HG02981 (cell line): ENCODE measurements at regions not wholly inside any gene's neighbourhood (a gene's known extent, or its start where the extent isn't known, plus 50 kb on each side); places are given as distances from the start of the nearest gene placed in this dataset.
"Not testable (repeated sequence)": the region's sequence is repeated elsewhere in the genome, so short reads cannot be mapped to it uniquely, and the experiment has no call there.

Experiments
- ATAC-seq: cut with Tn5 transposase; IDR thresholded peaks from one replicate; pipeline ENCODE4 v1.9.1; 2021; ENCODE audit warnings: mild to moderate bottlenecking, moderate library complexity; ENCODE audit not compliant: unreplicated experiment

DNA sequence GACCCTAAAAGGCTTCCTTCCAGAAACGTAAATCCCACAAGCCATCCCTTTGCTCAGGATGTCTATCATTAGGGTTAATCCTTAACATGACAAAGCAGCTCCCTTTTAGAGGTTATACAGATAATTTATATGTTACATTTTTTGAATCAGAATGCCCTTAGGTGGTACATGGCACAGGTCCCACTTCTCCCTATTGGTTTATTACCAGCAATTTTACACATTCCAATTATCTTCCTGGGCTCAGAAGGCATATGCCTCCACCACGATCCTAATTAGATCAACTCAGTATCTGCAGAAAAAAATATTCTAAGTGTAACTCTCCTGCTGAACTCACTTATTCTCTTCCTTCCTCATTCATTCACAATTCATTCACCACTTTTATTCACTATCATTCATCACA, 507.0 kb upstream of the MAP2 start:
- no peak for ATAC-seq

DNA sequence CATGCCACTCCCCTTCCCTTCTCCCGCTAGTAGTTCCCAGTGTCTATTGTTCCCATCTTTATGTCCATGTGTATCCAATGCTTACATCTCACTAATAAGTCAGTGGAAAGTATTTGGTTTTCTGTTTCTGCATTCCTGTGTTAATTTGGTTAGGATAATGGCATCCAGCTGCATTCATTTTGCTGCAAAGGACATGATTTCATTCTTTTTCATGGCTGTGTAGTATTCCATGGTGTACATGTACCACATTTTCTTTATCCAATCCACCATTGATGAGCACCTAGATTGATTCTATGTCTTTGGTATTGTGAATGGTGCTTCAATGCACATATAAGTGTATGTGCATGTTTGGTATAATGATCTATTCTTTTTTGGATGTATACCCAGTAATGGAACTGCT, 502.5 kb upstream of the MAP2 start:
- not testable (repeated sequence) for ATAC-seq

DNA sequence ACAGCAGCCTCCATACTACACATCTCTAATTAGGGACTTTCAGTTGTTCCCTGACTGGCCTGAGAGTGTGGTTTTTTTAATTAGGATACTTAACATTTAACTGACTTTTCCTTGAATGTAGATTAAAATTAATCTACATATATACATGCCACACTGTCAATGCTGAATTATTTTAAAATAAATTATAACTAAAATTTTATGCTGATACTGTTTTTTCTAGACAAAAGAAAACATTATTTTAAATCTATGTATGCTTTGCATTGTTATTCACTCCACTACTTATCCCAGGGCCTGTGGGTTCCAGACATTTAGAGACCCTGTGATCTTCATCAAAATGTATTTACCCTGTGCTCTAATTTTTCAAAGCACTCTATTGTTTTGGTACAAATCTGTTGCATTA, 496.0 kb upstream of the MAP2 start:
- no peak for ATAC-seq

DNA sequence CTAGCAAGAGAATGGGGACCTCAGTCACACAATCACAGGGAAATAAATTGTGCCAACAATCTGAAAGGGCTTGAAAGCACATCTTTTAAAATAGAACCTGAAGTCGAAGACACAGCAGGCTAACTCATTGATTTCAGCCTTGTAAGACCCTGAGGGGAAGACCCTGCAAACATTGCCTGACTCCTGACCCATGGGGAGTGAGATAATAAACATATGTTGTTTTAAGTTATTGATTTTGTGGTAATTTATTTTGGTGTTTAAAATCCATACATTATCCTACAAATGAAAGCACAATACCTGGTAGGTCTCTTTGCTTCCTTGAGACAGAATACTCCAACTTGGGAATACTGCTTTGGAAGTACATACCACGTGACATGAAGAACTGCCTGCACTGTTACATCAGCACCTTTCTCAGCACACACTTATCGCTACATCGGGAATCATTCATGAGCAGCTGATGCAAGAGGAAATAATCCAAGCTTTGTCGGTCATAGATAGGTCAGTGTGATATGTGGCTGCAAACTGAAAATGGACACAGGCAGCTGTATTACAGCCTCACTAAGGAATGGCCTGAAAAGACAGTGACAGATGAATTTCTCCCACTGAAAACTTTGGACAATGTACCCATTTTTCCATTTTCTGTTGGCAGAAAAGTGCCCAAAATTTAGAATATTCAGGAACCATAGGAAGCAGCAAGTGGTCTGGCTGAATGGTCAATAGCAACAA, 494.5 kb upstream of the MAP2 start:
- no peak for ATAC-seq

DNA sequence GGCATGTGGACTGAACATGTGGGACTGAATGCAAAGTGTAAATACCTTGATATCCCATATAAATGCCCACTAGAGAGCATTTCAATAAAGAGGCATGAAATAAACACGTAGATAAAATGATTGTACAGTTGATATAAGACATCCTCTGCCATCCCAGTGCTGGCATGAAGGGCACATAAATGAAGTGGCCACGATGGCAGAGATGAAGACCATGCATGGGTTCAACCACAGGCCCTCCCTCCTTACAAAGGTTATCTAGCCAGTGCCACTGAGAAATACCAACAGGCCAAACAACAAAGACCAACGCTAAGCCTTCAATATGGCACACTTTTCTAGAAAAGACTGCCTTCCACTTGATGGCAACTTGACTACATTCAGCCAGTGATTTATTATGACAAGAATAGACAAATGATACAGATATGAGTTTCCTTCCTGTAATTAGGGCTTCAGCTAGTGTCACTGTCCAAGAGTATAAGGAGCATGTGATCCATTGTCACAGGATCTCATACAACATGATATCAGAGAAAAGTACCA, 493.9 kb upstream of the MAP2 start:
- ATAC-seq = no peak

DNA sequence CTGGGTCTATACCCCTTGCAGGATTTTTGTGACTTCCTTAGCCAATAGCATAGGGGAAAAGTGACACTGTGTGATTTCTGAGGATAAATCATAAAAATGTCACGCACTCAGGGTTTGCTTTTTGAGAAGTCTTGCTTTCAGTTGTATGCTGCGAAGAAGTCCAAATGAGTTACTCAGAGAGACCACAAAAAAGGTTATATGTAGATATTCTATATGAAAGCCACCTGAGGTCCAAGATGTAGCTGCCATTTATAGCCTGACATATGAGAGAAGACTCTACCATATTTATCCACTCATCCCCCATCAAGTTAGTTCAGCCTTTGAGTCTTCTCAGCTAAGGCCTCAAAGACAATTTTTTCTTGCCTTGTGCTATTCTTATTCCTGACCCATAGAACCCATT, 488.3 kb upstream of the MAP2 start:
- no peak for ATAC-seq

DNA sequence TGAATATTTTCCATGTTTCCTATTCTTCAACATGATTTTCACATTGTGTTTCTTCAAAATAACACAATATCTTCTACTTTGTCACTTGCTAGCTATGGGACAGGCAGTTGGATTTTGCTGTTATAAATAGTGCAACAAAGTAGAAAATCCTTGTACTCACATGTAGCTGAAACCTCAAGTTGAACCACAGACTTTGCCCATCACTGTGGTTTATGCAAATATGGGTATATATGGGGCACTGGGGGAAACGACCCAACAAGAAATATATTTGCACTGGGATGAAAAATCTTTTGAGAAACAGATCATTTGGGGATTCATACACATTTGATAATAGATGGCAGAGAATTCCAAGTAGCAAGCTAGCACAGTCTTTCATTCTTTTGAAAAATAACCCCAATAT, 486.3 kb upstream of the MAP2 start:
- no peak for ATAC-seq

DNA sequence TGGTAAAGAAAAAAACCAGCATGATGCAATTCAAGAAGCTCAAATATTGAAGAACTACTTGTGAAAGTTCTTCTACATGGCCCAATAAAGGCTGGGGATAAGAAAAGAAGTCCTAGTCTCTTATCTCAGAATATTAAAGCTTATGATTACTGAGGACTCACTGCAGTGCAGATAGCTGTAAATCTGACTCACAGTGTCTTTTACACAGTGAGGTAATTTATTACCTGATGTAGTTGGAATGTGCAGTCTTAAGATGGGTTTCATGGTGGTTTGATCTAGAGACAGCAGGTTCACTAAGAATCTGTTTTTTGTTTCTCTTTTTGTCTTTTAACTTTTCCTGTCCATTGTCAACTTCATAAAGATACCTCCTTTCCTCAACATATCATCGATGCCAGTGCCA, 484.0 kb upstream of the MAP2 start:
- ATAC-seq = no peak

DNA sequence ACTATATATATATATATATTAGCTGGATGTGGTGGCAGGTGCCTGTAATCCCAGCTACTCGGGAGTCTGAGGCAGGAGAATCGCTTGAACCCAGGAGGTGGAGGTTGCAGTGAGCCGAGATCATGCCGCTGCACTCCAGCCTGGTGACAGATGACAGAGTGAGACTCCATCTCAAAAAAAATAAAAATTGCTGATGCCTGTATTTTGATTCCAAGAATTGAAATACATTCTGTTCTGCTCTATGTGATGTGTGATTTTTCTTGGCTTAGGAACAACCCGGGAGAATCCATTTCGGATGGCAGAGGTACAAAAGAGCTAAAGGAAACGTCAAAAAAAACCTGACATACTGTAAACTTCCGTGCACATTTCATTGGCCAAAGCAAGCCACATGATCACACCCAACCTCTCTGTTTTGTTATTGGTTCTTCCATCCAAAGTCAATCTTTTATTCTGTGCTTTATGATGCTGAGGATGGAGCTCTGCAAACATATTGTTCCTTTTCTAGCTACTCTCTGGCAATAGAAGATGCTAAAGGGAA, 478.1 kb upstream of the MAP2 start:
- ATAC-seq = no peak

DNA sequence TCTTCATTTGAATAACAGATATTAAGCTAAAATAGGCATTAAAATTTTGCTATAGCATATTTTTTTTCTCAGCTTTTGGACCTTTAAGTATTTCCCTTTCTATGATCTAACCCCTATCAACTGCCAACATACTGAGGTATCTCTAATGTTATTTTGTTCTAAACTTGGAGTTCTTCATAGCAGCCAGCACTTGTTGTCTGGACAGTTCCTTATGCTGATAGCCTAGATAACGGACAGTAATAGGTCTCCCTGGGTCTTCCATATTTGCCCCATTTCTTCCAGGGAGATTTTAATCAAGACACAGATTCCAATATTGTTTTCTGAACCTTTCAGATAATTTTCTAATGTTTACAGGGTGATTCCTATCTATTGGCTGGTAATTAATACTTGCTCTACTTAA, 475.8 kb upstream of the MAP2 start:
- no peak for ATAC-seq

DNA sequence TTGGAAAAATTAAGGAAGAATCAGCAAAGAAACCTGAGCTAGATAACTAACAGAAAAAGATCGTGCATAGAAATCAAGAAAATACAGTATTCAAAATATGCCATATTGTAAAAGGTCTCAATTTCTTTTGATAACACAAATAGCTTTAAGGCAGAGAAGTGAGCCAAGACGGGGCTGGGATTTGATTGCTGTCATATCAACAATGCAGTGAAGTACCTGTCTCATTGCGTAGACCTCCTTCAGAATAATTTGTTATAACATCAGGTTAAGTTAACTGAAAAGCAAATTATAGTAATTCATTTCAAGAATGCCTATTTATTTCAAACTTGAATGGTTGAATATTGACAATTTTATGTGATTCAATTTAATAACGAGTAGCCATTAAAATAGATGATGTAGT, 453.8 kb upstream of the MAP2 start:
- ATAC-seq = no peak

DNA sequence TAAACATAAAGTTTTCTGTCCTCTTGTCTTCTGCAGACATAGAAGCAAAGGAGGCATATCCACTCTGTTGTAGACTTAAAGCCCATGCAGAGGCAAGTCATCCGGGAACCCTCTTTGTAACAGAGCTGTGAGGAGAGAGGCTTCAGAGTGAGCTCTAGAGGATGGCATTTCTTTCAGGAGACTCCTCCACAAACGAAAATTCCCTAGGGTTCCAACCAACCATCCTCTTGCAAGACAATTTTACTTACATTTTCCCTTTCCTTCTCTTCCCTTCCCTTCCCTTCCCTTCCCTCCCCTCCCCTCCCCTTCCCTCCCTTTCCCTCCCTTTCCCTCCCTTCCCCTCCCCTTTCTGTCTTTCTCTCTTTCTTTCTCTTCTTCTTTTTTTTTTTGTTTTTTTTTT, 446.3 kb upstream of the MAP2 start:
- no peak for ATAC-seq

DNA sequence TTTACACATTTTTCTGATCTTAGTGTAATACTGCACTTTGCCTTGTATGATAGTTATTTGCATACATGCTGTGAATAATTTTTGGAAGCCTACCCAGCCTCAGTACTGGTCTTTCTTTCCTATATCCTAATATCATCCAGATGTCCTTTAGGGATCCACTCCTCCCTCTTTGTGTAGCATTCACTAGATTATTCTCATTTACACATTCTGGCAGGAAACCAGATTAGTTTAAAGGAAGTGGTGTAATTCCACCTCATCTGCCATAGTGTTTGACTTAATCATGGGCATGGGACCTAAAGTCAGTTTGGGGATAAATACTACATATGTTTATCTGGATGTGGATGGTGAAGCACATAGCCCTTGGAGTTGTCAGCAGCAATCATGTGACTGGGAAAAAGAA, 444.9 kb upstream of the MAP2 start:
- no peak for ATAC-seq

DNA sequence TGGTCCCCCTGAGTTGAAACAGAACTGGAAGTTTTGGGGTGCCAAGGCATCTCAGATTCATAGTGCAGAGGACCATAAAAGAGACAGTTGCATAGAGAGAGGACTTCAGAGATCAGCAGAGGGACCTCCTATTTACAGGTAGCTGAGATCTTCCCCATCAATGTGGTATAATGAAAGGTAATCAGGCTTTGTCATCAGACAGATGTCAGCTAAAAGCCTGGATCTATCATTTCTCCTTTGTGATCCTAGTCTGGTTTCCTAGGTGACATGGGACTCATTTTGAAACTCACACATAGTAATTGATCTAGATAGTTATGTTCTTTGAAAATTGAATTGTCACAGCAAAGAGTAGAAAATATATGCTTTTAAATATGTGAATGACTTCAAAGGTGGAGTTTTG, 443.5 kb upstream of the MAP2 start:
- no peak for ATAC-seq

DNA sequence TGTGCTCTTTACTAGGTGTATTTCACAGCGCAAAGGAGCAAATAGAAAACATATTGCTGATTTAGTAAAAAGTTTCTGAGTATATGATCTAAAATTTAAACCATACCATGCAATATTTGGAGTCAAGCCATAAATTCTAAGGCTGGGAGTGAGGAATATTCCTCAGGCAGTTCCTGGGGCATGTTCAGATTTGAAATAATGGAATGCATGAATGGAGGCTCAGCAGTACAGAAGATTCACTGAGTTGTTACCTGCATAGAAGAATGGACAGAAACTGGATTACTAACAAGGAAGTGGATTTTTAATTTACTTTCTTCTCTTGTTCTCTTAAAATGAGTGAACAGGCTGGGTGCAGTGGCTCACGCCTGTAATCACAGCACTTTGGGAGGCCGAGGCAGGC, 441.0 kb upstream of the MAP2 start:
- no peak for ATAC-seq

DNA sequence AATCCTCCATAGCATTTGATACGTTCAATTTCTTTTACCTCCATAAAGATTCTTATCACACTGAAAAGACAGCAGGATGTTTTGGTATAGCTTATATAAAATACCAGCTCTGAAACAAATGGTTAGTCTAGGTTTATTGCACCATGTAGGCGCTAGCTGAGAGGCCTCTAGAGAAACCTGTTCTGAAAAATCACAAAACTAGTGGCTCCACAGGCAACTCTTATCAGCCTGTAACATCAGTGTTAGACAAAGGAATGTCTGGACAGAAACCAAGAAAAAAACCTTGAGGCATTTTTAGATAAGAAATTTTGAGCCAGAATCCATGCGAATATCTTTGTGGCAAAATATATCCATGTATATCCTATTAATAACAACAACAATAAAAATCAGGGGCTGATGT, 440.4 kb upstream of the MAP2 start:
- no peak for ATAC-seq

DNA sequence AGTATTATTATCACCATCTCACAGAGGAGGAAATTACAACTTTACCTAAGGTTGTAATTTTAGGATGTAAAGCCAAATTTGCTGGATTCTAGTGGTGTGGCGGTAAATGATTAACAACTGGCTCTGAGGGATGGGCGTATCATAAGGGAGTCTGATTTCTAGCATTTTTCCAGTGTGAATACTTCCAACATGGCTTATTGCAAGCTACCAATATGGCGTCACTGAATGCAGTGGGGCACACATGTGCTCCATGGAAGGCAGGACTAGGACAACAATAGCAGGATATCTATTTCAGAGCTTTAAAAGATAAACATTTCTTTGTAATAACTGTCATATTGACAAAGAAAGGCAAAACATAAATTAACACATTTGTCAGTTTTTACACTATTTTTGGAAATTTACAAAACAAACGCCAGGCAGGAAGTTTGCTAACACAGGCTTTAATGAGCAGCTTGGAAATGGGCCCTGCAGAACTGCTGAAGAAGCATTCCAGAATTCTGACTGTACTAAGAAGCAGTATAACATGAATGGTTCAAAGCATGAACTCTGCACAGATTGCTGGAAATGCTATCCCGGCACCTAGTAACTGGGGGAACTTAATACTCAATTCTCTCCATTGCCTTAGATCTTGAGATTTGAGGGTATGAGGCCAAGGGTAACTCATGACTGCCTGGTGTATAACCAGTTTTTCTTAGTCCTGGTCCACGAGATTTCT, 439.3 kb upstream of the MAP2 start:
- no peak for ATAC-seq

DNA sequence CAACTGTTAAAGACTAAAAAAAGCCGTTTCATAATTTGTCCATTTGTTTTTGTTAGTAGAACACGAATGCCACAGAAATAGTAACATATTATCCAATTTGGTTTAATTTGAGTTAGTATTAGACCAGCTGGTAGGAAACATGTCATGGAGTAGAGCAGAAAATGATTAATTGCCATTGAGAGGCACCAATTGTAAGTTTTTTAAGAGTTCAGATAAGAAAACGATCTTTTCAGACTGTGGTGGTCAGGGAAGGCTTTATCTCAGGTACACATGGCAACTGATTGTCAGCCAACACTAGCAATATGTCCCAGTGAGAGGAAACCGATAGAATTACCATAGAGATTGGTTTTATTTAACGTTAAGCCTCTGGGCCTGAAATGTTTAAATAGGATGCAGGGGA, 438.2 kb upstream of the MAP2 start:
- no peak for ATAC-seq

DNA sequence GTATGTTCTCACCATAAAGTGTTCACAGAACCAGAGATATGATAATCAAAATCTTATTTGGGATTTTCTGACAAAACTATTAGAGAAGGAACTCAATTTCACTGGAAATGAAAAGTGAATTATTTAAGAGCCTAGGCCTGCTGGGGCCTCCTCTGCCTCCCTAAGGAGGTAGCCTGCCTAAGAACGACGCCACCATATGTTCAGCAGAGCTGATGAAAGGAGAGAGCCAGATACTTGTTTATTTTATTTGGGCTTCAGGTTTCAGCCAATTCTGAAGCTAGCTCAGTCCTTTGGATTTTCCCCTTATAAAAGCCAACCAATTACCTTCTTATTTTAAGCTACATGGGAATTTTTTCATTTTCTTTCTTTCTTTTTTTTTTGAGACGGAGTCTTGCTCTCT, 433.1 kb upstream of the MAP2 start:
- ATAC-seq = no peak

DNA sequence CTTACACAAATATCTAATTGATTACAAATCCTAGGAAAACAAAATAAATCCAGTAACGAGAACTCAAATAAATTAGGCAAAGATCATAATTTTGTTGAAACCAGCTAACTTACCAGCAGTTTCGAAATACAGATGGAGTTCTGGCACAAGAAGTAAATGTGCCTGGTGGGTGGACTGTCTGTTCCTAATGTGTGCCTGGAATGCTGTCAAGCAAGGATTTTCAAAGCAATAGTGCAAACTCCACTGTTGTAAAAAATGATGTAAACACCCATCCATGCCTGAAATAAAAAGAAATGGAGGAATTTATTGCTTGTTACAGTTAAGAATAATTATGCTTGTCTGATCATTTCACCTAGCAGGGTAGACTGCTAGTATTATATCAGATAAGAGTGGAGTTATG, 423.9 kb upstream of the MAP2 start:
- ATAC-seq = no peak

DNA sequence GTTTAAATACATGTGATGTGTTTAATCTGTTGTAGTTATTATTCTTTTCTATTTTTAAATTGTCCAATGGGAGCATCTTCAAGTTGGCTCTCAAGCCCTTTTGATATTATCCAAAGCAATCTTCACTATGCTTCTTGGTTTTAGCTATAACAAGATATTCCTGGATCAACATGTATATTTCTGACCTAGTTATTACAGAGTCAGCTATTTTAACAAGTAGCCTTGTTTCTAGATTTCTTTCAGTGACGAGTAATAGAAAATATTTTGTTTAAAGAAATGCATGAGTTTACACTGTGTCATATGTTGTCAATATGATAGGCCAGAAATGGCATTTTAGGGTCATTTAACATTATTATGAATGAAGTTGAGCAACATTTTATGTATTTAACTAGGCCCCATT, 421.8 kb upstream of the MAP2 start:
- no peak for ATAC-seq

DNA sequence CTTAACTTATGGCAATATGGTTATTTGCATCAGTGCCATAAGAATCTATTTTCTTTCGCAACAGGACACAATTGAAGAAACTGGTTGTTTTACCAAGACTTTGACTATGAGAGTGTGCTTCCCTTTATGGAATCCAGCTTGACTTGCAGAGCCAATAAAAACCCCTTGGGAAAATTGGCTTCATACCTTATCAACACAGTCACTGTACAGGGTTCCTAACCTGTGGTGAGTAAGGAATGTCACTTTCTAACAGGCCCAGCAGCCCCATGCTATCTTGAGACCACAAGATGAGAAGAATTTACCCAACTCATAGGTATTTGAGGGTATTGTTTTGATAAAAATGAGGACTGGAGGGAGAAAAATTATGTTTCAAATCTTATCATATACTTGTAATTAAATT, 418.5 kb upstream of the MAP2 start:
- ATAC-seq = no peak
